CD4-positive, alpha-beta T cell treated with Interferon alpha-2 for 1 hour (primary cell): ENCODE measurements at regions not wholly inside any gene's neighbourhood (a gene's known extent, or its start where the extent isn't known, plus 50 kb on each side); places are given as distances from the start of the nearest gene placed in this dataset.
A peak's percentile ranks its signal among the peaks of the same experiment; 100 is the strongest.

Experiments
- DNase-seq, 2 donors: peaks; one replicate each; pipeline ENCODE4 v3.0.0-alpha.2; 2020 to 2022

DNA sequence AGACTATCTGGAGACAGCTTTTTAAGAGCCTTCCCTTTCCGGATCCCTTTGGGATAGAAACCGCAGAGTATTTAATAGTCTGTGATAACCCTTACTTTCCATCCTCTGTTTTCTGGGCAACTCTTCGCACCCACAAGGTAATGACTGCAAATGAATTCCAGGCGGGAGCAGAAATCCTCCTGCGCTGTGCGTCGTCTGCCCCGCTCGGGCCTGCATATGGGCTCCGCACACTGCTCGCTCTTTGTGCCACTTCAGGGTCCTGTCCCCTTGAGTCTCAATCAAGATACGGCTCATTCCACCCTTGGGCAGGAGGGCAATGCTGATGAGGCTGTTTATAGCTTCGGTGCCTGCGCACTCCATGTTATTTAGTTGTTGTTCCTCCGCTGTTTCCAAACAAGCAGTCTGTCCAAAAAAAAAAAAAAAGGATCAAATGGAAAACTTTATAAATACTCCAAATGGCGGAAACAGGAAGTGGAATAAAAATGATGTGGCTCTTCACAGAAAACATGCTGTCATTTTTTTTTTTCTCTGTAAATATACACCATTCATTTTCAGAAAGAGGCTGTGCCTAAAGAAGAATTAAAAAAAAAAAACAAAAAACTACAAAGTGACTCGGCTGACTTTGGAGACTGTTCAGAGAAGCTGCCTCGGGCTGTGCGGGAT is 169.6 kb upstream of the GMDS start:
- no peak for DNase-seq

GRCh38 chr6:2412731-2413130 is 167.3 kb upstream of the GMDS start:
- no peak for DNase-seq

GRCh38 chr6:2410656-2411380 is 165.4 kb upstream of the GMDS start:
- no peak for DNase-seq

GRCh38 chr6:2407525-2407924 is 162.1 kb upstream of the GMDS start:
- no peak for DNase-seq

GRCh38 chr6:2404211-2404929 is 159.0 kb upstream of the GMDS start:
- no peak for DNase-seq

GRCh38 chr6:2403546-2403945 is 158.1 kb upstream of the GMDS start:
- DNase-seq: no peak

DNA sequence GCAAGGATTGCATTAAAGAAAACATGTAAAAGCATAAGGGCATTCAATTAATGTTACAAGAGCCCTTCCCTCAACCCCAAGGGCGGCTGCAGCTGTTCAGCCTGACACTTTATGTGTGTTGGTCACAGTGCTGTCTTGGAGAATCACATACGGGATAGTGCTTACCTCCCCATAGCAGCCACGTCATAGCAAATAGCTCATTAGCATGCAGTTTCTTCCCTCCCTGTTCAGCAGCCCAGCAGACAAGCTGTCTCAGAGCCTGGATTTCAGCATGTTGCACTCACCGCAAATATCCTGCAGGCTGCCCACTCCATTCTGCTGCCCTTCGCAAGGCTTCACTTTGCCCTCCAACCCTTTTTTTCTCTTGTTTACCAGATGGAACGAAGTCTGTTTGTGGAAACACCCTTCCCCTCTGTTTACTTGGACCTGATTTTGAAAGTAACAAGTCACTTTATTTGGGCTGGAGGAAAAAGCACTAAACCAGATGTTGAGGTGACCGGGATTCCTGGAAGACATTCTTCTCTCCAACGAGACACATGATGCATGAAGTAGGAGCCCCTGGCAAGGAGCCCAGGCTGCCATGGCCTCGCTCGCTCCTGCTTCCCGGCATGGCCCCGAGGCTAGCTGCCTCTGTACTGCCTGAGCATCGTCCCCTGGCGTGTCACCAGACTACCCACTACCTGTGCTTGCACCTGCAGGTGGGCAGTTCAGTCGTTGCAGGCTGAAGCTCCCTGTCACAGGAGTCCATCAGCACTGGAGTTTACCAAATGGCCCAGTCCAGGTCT is 151.6 kb upstream of the GMDS start:
- no peak for DNase-seq

DNA sequence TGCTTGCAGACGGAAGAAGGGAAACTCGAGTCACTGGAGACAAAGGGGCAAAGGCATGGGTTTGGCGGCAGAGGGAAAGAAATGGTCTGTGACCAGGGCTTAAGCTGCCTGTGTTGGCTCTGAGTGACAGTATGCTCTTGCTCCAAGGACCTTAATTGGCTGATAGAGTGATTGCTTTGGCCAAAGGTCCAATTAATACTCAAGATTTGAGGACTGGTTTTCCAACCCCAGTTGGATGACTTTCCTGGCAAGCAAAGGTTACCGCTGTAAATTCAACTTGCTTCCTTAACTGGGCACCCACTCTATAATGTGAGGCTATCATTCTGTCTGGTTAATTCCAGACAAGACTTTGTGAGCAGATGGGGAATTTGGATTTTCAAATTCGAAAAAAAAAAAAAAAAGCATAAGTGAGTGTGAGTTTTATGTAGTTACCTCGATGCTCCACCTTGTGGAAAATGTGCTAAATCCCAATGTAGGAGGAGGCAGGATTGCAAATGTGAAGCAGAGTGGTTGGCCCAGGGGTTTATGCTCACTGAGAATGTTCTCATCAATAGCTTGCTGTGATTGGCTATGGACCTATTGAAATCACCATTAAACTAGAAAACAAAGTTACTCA is 150.7 kb upstream of the GMDS start:
- no peak for DNase-seq

GRCh38 chr6:2388554-2389324 is 143.3 kb upstream of the GMDS start:
- DNase-seq: no peak

DNA sequence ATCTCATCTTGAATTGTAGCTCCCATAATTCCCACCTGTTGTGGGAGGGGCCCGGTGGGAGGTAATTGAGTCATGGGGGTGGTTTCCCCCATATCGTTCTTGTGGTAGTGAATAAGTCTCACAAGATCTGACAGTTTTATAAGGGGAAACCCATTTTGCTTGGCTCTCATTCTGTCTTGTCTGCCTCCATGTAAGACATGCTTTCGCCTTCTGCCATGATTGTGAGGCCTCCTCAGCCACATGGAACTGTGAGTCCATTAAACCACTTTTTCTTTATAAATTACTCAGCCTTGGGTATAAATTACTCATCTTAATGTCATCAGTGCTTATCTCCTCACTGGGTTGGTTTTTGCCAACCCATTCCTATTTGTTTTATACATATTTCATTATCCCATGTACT is 142.0 kb upstream of the GMDS start:
- DNase-seq: no peak

DNA sequence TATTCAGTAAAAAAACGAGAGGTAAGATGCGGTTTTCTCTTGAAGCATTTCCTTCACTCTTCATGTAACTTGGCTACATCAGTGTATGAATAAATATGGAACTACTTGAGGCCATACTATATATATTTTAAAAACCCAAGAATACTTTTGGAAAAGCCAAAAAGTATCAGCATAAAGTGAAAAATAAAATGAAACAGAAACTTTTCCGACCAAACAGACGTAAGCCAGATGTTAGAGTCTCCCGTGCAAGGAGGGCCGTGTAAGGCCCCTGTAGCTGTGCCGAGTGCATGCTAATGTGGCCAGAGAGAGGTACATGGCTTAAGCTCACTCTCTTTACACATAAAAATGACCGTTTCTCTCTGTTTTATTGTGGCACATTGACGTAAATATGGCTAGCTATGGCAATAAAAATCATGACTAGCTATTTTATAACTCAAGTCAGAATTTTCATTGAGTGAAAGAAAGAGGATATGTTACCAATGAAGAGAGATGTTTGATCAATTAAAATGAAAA is 140.1 kb upstream of the GMDS start:
- no peak for DNase-seq

GRCh38 chr6:2384528-2384927 is 139.1 kb upstream of the GMDS start:
- DNase-seq: no peak

GRCh38 chr6:2381872-2382661 is 136.7 kb upstream of the GMDS start:
- DNase-seq: no peak

GRCh38 chr6:2378891-2379652 is 133.7 kb upstream of the GMDS start:
- peak in 1 of 2 donors; percentile 3 for DNase-seq

DNA sequence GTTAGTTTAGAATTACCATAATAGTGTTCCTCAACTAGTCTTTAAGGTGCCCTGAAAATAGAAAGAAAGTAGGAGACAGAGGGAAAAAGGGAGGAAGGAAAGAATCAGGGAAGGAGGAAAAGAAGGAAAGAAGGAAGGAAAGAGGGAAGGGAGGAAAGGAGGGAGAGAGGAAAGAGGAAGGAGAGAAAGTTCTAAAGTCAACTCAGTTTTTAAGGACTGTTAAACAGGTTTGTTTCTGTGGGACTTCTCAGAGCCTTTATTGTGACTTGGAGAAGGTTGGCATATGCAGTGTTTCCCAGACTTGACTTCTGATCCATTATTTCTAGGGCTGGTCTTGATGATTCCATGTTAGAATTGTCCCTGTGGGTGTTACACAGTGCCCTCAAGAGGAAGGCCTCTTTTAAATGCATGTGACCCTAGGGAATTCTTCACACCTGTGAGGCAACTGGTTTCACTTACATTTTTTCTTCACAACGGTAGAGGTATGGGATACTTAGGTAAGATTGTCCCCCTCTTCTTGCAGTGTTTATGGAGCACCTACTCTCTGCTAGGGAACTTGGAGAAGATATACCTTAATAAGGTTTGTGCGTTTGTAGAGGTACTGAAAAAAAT is 132.7 kb upstream of the GMDS start:
- DNase-seq: no peak

GRCh38 chr6:2376429-2377355 is 131.3 kb upstream of the GMDS start:
- no peak for DNase-seq

- no peak for DNase-seq
These were observed 130.0 kb upstream of the GMDS start for GRCh38 chr6:2375443-2375842.

GRCh38 chr6:2369606-2370005 is 124.2 kb upstream of the GMDS start:
- no peak for DNase-seq

GRCh38 chr6:2363211-2363610 is 117.8 kb upstream of the GMDS start:
- no peak for DNase-seq
